SKM-1 (cell line): ENCODE measurements at regions not wholly inside any gene's neighbourhood (a gene's known extent, or its start where the extent isn't known, plus 50 kb on each side); places are given as distances from the start of the nearest gene placed in this dataset.

Experiments used
- DNase-seq: peaks from one replicate; lab custom pipeline; 2025; ENCODE audit not compliant: unreplicated experiment; lab: John Stamatoyannopoulos, UW

- DNase-seq: no peak
Observed at GRCh38 chr10:104505521-104506042, 135.5 kb upstream of the SORCS3 start.

GRCh38 chr10:104509981-104510380, 131.1 kb upstream of the SORCS3 start:
- DNase-seq: no peak

GRCh38 chr10:104510644-104511043, 130.4 kb upstream of the SORCS3 start:
- DNase-seq: no peak

GRCh38 chr10:104512800-104513199, 128.3 kb upstream of the SORCS3 start:
- DNase-seq: no peak

- no peak for DNase-seq
Observed at GRCh38 chr10:104515678-104516199, 125.4 kb upstream of the SORCS3 start.

GRCh38 chr10:104516986-104517385, 124.1 kb upstream of the SORCS3 start:
- no peak for DNase-seq

GRCh38 chr10:104517946-104518345, 123.1 kb upstream of the SORCS3 start:
- no peak for DNase-seq

- DNase-seq: no peak
Observed at GRCh38 chr10:104518891-104519290, 122.2 kb upstream of the SORCS3 start.

GRCh38 chr10:104520653-104521052, 120.4 kb upstream of the SORCS3 start:
- no peak for DNase-seq

GRCh38 chr10:104521901-104522694, 119.0 kb upstream of the SORCS3 start:
- no peak for DNase-seq

- no peak for DNase-seq
Observed at GRCh38 chr10:104526188-104526587, 114.9 kb upstream of the SORCS3 start.

GRCh38 chr10:104527013-104527412, 114.1 kb upstream of the SORCS3 start:
- no peak for DNase-seq

- no peak for DNase-seq
Observed at GRCh38 chr10:104540181-104540580, 100.9 kb upstream of the SORCS3 start.

- DNase-seq: no peak
Observed at GRCh38 chr10:104541820-104542219, 99.3 kb upstream of the SORCS3 start.

GRCh38 chr10:104546336-104546735, 94.8 kb upstream of the SORCS3 start:
- no peak for DNase-seq

GRCh38 chr10:104546756-104547155, 94.3 kb upstream of the SORCS3 start:
- no peak for DNase-seq

- DNase-seq: no peak
Observed at GRCh38 chr10:104548090-104548489, 93.0 kb upstream of the SORCS3 start.

GRCh38 chr10:104556831-104557230, 84.3 kb upstream of the SORCS3 start:
- no peak for DNase-seq

- no peak for DNase-seq
Observed at GRCh38 chr10:104557966-104558365, 83.1 kb upstream of the SORCS3 start.

GRCh38 chr10:104559935-104560334, 81.2 kb upstream of the SORCS3 start:
- no peak for DNase-seq

GRCh38 chr10:104563051-104563450, 78.0 kb upstream of the SORCS3 start:
- no peak for DNase-seq

GRCh38 chr10:104563548-104563947, 77.5 kb upstream of the SORCS3 start:
- DNase-seq: no peak

- DNase-seq: no peak
Observed at GRCh38 chr10:104574427-104574826, 66.7 kb upstream of the SORCS3 start.
